ENCODE measurements at regions not wholly inside any gene's neighbourhood (a gene's known extent, or its start where the extent isn't known, plus 50 kb on each side); places are given as distances from the start of the nearest gene placed in this dataset.

DNA sequence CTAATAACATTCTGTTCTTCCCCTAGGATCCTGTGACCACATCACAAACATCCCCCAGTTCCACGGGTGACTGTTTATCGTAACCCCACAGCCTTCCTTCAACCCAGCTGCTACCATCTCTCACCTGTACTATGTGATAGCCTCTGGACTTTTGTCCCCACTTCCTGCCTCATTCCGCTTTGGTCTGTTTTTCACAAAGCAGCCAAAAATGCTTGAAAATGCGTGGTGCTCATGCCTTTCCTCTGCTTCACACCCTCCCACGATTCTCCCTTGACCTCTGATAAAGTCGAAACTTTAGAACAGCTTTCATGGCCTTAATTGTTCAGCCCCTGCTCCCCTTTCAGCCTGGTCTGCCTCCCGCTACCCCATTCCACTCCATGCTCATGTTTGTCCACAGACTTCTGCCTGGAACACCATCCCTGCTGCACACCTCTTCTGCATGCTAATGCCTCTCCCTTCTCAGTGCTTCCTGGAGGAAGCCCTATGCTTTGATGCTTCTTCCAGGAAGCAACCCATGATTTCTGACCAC lies 165.6 kb downstream of the PLPP3 start:
- ATAC-seq (no peak), DNase-seq (ENCODE audit: low read depth, low spot score) (no peak), FAIRE-seq (no peak)
- RAD21 ChIA-PET (ENCODE audit: unreplicated experiment) = interaction anchor here (1.1 to 7.7 kb wide), 4 partner anchors 62 to 171 kb away, joined by 3 to 146 read pairs (median 4); partner anchors contain the start of gene PLPP3
- POLR2A ChIA-PET = no interaction called here
- Histone ChIP-seq H3K9me3 (replicated peaks; ENCODE audit: control insufficient read depth, insufficient read depth, low read length) (no peaks in the 10 kb centered on the region), H3K9ac (ENCODE audit: control insufficient read depth, insufficient read depth, low read length) (no peak overlapping the region), H3K4me1 (ENCODE audit: control insufficient read depth, insufficient read depth, low read length) (no peaks in the 10 kb centered on the region), H3K4me2 (ENCODE audit: control insufficient read depth, insufficient read depth) (no peak overlapping the region), H3K79me2 (ENCODE audit: control insufficient read depth, insufficient read depth, low read length) (no peaks in the 10 kb centered on the region), H2AFZ (ENCODE audit: control insufficient read depth, low read depth, low read length) (no peak overlapping the region), H3K27me3 (replicated peaks in 1 of 2; ENCODE audit: control insufficient read depth in 2 of 2, insufficient read depth in 2 of 2, low read length in 1 of 2) (no peaks in the 10 kb centered on the region), H4K20me1 (ENCODE audit: control insufficient read depth, insufficient read depth) (no peaks in the 10 kb centered on the region), H3K27ac (ENCODE audit: control insufficient read depth, insufficient read depth) (no peak overlapping the region), H3K4me3 (no peak overlapping the region), H3K36me3 (ENCODE audit: control insufficient read depth in 2 of 2, insufficient read depth in 2 of 2, low read length in 1 of 2) (no peaks in the 10 kb centered on the region)
- intact Hi-C loops (cut with micrococcal nuclease; ENCODE audit: unreplicated experiment) = no loop called here
- WGBS (ENCODE audit: insufficient coverage, insufficient replicate concordance, low lambda C conversion rate, missing lambda C conversion rate) = 14% methylated on average over 7 of the region's 7 CpGs
- BruUV-seq (replicated peaks) = no TSS peak
- CTCF ChIA-PET = interaction anchor here (1.0 kb wide), 1 partner anchor 165 kb away, joined by 3 read pairs; no protein-coding TSS in a partner anchor
- in situ Hi-C loops (cut with MboI) = no loop called here
- SMC1A ChIA-PET (ENCODE audit: uncharacterized antibody, unreplicated experiment) = interaction anchor here (0.9 to 14.2 kb wide), 5 partner anchors 18 to 227 kb away, joined by 3 to 154 read pairs (median 3); partner anchors contain the start of gene PLPP3
- TF ChIP-seq BRCA1 (IDR thresholded peaks at IDR 0.05; ENCODE audit: low read depth, low read length) (no peak), CREM (IDR thresholded peaks at IDR 0.05; ENCODE audit: low read depth) (no peak), ZNF217 (IDR thresholded peaks at IDR 0.05) (no peak), POLR2AphosphoS2 (IDR thresholded peaks at IDR 0.05; ENCODE audit: low read depth, low read length) (no peak), POU2F2 (IDR thresholded peaks at IDR 0.05; ENCODE audit: borderline replicate concordance, low read depth, low read length) (no peak), SIX5 (IDR thresholded peaks at IDR 0.05; ENCODE audit: low read depth, low read length, severe bottlenecking) (no peak), CBFB (IDR thresholded peaks at IDR 0.05; ENCODE audit: low read depth) (no peak), FOS (IDR thresholded peaks at IDR 0.05; ENCODE audit: borderline replicate concordance, extremely low read depth, insufficient read length) (no peak), SMAD1 (IDR thresholded peaks at IDR 0.05; ENCODE audit: low read depth, partially characterized antibody) (no peak), MXI1 (IDR thresholded peaks at IDR 0.05; ENCODE audit: low read depth, low read length) (no peak), FOXM1 (IDR thresholded peaks at IDR 0.05; ENCODE audit: low read depth, low read length) (no peak), EZH2 (IDR thresholded peaks at IDR 0.05; ENCODE audit: borderline replicate concordance, control insufficient read depth, low read depth, low read length) (no peak)
- TF ChIP-seq, protein P1, sequence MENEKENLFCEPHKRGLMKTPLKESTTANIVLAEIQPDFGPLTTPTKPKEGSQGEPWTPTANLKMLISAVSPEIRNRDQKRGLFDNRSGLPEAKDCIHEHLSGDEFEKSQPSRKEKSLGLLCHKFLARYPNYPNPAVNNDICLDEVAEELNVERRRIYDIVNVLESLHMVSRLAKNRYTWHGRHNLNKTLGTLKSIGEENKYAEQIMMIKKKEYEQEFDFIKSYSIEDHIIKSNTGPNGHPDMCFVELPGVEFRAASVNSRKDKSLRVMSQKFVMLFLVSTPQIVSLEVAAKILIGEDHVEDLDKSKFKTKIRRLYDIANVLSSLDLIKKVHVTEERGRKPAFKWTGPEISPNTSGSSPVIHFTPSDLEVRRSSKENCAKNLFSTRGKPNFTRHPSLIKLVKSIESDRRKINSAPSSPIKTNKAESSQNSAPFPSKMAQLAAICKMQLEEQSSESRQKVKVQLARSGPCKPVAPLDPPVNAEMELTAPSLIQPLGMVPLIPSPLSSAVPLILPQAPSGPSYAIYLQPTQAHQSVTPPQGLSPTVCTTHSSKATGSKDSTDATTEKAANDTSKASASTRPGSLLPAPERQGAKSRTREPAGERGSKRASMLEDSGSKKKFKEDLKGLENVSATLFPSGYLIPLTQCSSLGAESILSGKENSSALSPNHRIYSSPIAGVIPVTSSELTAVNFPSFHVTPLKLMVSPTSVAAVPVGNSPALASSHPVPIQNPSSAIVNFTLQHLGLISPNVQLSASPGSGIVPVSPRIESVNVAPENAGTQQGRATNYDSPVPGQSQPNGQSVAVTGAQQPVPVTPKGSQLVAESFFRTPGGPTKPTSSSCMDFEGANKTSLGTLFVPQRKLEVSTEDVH (IDR thresholded peaks at IDR 0.05; ENCODE audit: low read depth, partially characterized antibody) = no peak
- TF ChIP-seq, protein P2, sequence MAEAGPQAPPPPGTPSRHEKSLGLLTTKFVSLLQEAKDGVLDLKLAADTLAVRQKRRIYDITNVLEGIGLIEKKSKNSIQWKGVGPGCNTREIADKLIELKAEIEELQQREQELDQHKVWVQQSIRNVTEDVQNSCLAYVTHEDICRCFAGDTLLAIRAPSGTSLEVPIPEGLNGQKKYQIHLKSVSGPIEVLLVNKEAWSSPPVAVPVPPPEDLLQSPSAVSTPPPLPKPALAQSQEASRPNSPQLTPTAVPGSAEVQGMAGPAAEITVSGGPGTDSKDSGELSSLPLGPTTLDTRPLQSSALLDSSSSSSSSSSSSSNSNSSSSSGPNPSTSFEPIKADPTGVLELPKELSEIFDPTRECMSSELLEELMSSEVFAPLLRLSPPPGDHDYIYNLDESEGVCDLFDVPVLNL (IDR thresholded peaks at IDR 0.05; ENCODE audit: low read depth, low read length) = no peak
- TF ChIP-seq, protein P3, sequence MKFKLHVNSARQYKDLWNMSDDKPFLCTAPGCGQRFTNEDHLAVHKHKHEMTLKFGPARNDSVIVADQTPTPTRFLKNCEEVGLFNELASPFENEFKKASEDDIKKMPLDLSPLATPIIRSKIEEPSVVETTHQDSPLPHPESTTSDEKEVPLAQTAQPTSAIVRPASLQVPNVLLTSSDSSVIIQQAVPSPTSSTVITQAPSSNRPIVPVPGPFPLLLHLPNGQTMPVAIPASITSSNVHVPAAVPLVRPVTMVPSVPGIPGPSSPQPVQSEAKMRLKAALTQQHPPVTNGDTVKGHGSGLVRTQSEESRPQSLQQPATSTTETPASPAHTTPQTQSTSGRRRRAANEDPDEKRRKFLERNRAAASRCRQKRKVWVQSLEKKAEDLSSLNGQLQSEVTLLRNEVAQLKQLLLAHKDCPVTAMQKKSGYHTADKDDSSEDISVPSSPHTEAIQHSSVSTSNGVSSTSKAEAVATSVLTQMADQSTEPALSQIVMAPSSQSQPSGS (IDR thresholded peaks at IDR 0.05; ENCODE audit: low read length) = no peak
